ENCODE measurements at regions not wholly inside any gene's neighbourhood (a gene's known extent, or its start where the extent isn't known, plus 50 kb on each side); places are given as distances from the start of the nearest gene placed in this dataset.

- DNase-seq, result no peak
Measured at GRCh38 chr7:121810831-121811672, 61.9 kb upstream of the PTPRZ1 start.

DNA sequence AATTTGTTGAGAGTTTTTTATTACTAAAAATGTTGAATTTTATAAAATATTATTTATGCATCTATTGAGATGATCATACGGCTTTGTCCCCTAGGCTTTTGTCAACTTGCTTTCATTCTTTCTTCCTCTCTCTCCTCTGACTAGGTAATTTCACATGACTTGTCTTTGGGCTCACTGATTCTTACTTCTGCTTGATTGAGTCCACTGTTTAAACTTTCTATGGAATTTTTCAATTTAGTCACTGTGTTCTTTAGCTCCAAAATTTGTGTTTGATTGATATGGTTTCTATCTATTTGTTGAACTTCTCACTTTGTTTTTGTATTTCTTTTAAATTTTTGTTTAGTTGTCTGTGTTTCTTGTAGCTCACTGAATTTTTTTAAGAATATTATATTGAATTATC is 65.9 kb upstream of the PTPRZ1 start:
- DNase-seq, result no peak

- DNase-seq, result no peak
Measured at GRCh38 chr7:121803039-121803438, 69.9 kb upstream of the PTPRZ1 start.

GRCh38 chr7:121800916-121801675 is 71.9 kb upstream of the PTPRZ1 start:
- no peak for DNase-seq

DNA sequence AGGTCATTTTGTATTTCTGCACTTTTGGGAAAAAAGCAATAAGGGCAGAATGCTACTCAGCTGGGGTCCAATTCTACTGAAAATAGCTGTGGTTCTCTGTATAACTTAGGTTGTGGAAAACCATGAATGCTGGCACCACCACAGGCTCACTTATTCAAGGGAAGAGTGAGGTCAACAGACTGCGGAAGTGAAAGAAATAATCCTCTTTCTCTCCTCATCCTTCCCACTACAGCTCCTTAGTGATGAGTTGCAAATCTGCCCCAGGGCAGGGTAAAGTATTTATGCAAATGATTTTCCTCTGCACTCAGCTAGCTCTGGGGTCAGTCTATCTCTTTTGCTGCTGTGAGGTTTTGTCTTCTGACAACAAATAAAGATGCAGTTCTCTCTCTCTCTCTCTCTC is 74.1 kb upstream of the PTPRZ1 start:
- DNase-seq, result no peak

DNA sequence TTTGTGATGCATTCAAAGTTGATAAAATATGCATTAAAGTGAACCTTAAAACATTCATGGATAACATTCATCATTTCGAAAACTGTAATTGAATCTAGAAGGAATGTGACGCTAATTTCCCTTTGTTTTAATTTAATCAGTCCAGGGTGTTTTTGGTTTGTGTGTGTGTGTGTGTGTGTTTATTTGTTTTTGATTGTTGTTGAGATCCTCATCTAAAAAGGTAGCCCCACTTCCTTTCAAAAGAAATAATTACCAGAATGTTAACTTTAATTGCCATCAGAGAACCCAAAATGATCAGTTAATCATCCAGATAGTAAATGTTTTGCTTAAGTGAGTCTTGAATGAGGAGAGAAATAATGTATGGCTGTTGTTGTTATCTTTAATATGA is 74.5 kb upstream of the PTPRZ1 start:
- no peak for DNase-seq

GRCh38 chr7:121797657-121798452 is 75.1 kb upstream of the PTPRZ1 start:
- DNase-seq, result no peak

GRCh38 chr7:121796936-121797656 is 75.9 kb upstream of the PTPRZ1 start:
- DNase-seq, result no peak

DNA sequence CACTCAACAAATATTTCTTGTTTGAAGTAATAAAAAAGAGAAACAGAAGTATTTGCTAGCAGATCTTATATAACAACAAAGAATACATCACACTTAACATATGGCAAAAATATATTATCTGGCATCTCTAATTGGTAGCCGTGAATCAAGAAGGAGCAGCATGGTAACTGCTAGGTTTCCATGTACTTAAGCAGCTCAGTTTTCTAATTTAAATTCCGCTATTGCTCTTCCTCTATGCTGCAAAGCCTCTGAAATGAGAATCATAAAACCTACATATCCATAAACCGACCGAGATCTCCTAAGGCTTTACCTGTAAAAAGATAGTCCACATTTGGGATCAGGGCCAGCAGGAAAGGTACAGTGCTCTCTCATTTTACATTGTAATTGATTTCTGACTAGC is 76.6 kb upstream of the PTPRZ1 start:
- DNase-seq, result no peak

DNA sequence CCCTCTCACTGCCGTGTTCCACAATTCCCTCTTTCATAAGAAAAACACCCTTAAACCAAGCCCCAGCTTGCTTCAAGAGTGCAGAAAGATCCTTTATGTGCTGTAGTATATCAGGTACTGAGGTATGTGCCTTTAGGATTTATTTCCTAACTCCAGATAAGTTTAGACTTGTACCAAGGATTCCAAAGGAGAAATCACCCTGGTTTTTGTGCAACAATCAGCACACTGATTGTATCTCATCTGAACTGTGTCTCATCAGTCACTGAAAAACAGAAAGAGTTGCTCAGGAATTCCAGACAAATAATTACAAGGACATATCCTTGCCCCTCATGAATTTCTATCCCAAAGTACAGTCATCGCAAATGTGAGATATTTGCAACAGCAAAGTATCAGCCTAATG is 77.2 kb upstream of the PTPRZ1 start:
- DNase-seq, result no peak

- DNase-seq, result no peak
Measured at GRCh38 chr7:121793716-121794115, 79.2 kb upstream of the PTPRZ1 start.

- DNase-seq, result no peak
Measured at GRCh38 chr7:121777672-121778071, 95.3 kb upstream of the PTPRZ1 start.

- DNase-seq, result no peak
Measured at GRCh38 chr7:121774563-121774962, 98.4 kb upstream of the PTPRZ1 start.

DNA sequence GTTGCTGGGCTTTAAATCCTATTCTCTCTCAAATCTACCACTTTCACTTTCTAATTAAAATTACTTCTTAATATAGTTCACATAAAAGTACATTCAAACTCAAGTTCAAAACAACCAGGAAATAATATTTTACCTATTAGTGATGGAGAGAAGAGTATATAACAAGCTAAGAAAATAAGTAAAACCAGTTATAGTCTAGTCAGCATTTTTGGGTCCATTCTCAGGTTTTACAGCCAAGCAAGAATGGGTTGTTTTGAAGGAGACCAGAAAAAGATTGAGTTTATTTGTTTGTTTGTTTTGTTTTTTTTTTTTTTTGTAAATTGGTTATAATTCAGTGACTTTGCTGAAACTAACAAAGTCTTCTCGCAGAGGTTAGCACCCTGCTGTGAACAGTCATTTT is 106.3 kb upstream of the PTPRZ1 start:
- no peak for DNase-seq

GRCh38 chr7:121761399-121761798 is 111.6 kb upstream of the PTPRZ1 start:
- DNase-seq, result no peak

DNA sequence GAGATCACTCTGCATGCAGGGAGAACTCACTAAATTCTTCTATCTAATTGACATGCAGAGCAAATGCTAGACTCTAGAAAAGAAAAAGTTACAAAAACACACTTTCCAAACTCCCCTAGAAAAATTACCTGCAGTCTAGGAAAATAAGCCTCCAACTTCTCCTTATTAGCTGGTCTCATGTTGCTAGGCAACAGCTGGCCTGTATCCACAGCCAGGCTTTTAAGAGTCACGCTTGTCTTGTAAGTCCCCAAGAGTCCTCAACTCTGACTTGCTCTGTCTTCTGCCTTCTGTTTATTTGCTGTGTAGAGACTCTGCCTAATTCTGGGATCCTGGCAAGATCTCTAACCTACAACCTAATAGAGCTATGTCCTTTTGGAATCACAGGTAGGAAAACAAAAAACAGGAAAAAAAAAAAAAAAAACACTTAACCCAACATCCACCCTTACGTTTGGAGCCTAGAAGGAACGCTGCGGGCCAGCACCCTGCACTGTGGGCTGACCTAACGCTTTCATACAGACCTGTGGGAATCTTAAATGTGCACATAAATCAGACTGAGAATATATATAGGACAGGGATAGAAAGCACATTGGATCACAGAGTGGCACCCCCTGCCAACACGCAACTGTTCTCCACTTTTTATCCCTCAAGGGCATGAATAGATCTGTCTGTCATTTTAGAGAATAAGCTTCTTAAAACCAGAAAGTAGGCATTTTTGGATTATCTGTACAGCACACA is 117.0 kb upstream of the PTPRZ1 start:
- DNase-seq, result no peak

GRCh38 chr7:121755286-121755685 is 117.7 kb upstream of the PTPRZ1 start:
- DNase-seq, result no peak

- no peak for DNase-seq
Measured at GRCh38 chr7:121753944-121754343, 119.0 kb upstream of the PTPRZ1 start.

DNA sequence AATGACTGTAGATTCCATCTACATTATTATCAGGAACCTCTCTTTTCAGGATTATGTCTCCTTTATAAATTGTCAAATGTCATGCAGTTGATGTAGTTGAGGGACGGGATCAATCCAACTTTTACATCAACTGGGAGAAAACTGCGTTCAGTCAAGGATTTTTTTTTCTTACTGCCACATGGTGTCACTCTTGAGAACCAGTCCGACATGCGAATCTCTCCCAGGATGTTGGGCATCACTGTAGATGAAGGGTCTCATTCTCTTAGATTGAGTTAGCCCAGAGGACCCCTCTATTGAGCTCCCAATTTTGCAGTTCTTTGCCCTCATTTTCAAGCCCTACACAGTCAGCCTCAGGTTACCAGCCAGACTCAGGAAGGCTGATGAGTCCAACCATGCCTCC is 120.3 kb upstream of the PTPRZ1 start:
- DNase-seq, result no peak

- no peak for DNase-seq
Measured at GRCh38 chr7:121748546-121748945, 124.4 kb upstream of the PTPRZ1 start.

GRCh38 chr7:121745856-121746255 is 127.1 kb upstream of the PTPRZ1 start:
- no peak for DNase-seq

GRCh38 chr7:121744877-121745276 is 128.1 kb upstream of the PTPRZ1 start:
- DNase-seq, result no peak
